ENCODE measurements at regions not wholly inside any gene's neighbourhood (a gene's known extent, or its start where the extent isn't known, plus 50 kb on each side); places are given as distances from the start of the nearest gene placed in this dataset.

DNA sequence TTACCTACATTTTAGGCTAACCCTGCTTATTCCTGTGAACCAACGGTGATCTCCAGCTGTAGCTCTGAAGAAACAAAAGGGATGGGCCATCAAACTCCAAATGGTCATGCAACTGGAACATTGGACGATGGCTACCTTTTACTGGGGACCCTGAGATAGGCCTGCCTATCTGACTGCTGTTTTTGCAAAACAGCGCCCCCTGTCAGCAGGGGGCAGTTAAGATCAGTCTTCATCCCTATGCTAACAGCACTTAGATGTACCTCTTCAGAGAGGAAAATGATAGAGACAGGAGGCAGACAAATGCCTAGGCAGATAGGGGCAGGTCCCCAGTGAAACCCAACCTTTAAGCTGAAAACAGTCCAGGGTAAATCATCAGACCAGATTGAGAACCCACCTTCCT, 1085.4 kb upstream of the SORCS1 start:
- peaks cover 27% of the 10 kb centered on the region for H3K9me3 Mint-ChIP-seq
- no peak overlapping the region for H3K27ac Mint-ChIP-seq
- H3K4me3 Mint-ChIP-seq: no peak overlapping the region
- no peak for DNase-seq
- H3K36me3 Mint-ChIP-seq (ENCODE audit: low read depth): no peaks in the 10 kb centered on the region
- no peaks in the 10 kb centered on the region for H3K4me1 Mint-ChIP-seq (ENCODE audit: low read depth)
- H3K27me3 Mint-ChIP-seq: no peaks in the 10 kb centered on the region

DNA sequence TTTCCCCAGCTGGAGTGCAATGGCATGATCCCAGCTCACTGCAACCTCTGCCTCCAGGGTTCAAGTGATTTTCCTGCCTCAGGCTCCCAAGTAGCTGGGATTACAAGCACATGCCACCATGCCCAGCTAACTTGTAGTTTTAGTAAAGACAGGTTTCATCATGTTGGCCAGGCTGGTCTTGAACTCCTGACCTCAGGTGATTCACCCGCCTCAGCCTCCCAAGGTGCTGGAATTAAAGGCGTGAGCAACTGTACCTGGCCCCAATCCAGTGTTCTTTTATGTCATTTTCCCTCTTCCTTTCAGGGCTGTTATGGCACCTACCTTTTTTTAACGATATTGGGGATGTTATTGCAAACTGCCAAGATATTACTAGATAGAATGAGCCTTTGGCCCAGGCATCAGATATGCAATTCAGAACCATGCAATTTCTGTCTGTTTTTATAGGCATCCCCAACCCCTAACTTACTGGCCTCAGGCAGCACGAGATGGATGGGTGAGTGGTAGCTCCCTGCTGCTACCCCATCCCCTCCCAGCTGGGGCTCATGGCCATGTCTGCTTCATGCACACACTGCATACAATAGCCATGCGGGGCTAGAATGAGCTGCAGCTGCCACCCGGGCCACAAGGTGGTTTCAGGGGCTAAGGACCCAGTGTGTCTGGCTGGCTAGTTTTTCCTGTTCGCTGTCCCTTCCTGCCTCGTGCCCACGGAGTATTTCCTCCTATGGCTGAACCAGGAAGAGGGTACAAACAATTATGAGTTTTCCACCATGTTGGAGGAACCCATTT, 1080.1 kb upstream of the SORCS1 start:
- no peak for DNase-seq
- Mint-ChIP-seq H3K36me3 (ENCODE audit: low read depth) (no peaks in the 10 kb centered on the region), H3K9me3 (peaks cover 33% of the 10 kb centered on the region), H3K27ac (no peak overlapping the region), H3K4me3 (no peak overlapping the region), H3K27me3 (no peaks in the 10 kb centered on the region), H3K4me1 (ENCODE audit: low read depth) (no peaks in the 10 kb centered on the region)

DNA sequence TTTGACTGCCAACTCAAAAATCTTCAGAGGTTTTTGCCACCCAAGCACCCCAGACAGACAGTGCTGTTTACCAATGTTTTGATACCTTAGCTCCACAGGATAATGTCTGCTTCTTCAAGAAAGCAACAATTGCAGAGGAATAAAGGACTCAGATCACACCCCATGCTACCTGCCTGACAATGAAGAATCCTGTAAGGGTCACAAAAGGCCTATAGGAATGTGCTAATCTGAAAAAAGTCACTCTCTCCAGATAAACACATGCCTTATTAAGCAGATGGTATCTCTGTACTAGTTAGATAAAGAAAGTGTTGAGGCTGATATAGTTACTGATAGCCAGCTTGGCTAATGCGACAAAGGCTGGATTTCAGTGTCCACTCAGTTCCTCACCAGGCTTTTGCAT, 1076.7 kb upstream of the SORCS1 start:
- H3K4me1 Mint-ChIP-seq (ENCODE audit: low read depth): no peaks in the 10 kb centered on the region
- H3K4me3 Mint-ChIP-seq: no peak overlapping the region
- no peak overlapping the region for H3K27ac Mint-ChIP-seq
- peaks cover 16% of the 10 kb centered on the region for H3K9me3 Mint-ChIP-seq
- H3K27me3 Mint-ChIP-seq: no peaks in the 10 kb centered on the region
- no peak for DNase-seq
- no peaks in the 10 kb centered on the region for H3K36me3 Mint-ChIP-seq (ENCODE audit: low read depth)

DNA sequence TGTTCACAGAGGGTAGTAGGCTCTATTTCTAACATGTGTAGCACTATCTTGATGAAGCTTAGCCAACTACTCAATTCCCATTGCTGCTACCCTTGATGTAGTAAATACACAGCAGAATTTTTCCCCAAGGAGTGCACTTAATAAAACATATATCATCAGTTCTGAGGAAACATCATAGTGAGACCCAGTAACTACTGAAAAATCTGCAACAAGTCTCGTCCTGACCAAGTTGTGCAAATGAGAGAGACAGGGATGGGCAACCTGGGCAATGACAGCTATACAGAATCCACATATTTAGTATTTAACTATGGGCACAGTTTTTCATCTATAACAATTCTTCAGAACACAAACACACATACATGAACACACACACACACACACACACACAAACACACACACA, 1073.8 kb upstream of the SORCS1 start:
- Mint-ChIP-seq H3K27ac (no peak overlapping the region), H3K4me1 (ENCODE audit: low read depth) (no peaks in the 10 kb centered on the region), H3K36me3 (ENCODE audit: low read depth) (no peaks in the 10 kb centered on the region), H3K4me3 (no peak overlapping the region), H3K27me3 (no peaks in the 10 kb centered on the region), H3K9me3 (peaks cover 7% of the 10 kb centered on the region)
- DNase-seq: no peak

DNA sequence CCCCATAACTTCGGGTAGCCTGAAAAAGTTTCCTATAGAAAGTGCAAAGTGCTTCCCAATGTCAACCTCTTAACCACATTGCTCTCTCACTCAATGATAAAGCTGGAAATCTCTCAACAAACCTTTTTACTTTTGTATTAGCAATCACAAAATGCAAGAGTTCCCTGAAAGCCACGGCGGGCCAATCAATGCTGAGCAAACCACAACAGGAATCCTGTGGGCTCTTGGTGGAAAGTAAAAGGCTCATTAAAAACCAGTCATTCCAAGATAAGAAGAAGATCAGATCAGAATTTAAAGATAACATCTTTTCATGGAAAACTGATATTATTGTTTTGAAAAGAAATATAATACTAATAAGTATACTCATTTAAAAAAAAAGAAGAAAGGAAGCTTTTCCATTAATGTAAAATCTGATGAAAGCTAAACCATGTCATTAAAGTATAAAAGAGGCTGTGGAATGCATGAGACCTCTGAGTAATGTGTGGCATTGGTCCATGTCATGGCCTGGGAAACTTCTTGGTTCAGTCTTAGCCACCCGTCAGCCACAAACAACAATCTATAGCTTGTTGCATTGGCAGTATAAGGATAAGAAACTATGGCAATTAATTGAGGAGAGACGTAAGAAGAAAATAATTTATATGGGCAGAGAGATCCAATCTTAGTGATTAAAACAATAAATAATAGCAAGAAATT, 1066.1 kb upstream of the SORCS1 start:
- no peak overlapping the region for H3K4me3 Mint-ChIP-seq
- DNase-seq: no peak

DNA sequence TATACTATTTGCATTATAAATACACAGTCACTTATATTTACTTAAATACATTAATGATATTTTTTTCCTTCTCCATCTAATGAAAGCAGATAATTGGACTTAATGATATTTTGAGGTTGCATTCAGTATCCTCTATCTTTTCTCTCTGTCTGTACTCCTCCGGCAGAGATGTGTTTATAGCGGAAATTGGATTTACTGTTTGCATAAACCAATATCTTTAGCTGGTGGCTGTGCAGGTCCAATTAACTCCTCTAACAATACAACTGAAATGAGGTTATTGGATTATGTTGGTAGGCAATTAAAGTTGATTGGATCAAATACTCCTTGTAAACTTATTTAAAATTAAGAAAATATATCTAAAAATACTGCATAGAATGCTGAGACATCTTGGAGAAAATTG, 1044.2 kb upstream of the SORCS1 start:
- H3K27ac Mint-ChIP-seq: no peak overlapping the region
- no peak overlapping the region for H3K4me3 Mint-ChIP-seq
- peaks cover 26% of the 10 kb centered on the region for H3K9me3 Mint-ChIP-seq
- H3K36me3 Mint-ChIP-seq (ENCODE audit: low read depth): no peaks in the 10 kb centered on the region
- no peaks in the 10 kb centered on the region for H3K27me3 Mint-ChIP-seq
- no peak for DNase-seq
- no peaks in the 10 kb centered on the region for H3K4me1 Mint-ChIP-seq (ENCODE audit: low read depth)

More for the DNA sequence above, 1066.1 kb upstream of the SORCS1 start:
- Mint-ChIP-seq H3K27ac (no peak overlapping the region), H3K27me3 (no peaks in the 10 kb centered on the region), H3K36me3 (ENCODE audit: low read depth) (no peaks in the 10 kb centered on the region), H3K4me1 (ENCODE audit: low read depth) (no peaks in the 10 kb centered on the region), H3K9me3 (peaks cover 6% of the 10 kb centered on the region)

DNA sequence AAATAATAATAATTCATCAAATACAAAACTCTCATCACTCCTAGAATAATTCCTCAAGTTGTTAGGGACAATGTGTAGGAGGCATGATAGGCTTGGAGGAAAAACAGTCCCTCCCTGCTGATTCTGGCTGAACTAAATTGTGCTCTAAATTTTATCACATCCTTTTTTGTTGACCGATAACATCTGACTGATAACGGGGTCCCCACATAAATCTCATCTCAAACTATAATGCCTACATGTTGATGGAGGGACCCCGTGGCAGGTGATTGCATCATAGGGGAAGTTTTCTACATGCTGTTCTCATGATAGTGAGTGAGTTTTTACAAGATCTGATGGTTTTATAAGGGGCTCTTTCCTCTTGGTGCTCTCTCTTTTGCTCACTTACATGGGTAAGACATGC, 1043.5 kb upstream of the SORCS1 start:
- Mint-ChIP-seq H3K27me3 (no peaks in the 10 kb centered on the region), H3K9me3 (peaks cover 27% of the 10 kb centered on the region), H3K4me3 (no peak overlapping the region), H3K4me1 (ENCODE audit: low read depth) (no peaks in the 10 kb centered on the region), H3K27ac (no peak overlapping the region), H3K36me3 (ENCODE audit: low read depth) (no peaks in the 10 kb centered on the region)
- DNase-seq: no peak

DNA sequence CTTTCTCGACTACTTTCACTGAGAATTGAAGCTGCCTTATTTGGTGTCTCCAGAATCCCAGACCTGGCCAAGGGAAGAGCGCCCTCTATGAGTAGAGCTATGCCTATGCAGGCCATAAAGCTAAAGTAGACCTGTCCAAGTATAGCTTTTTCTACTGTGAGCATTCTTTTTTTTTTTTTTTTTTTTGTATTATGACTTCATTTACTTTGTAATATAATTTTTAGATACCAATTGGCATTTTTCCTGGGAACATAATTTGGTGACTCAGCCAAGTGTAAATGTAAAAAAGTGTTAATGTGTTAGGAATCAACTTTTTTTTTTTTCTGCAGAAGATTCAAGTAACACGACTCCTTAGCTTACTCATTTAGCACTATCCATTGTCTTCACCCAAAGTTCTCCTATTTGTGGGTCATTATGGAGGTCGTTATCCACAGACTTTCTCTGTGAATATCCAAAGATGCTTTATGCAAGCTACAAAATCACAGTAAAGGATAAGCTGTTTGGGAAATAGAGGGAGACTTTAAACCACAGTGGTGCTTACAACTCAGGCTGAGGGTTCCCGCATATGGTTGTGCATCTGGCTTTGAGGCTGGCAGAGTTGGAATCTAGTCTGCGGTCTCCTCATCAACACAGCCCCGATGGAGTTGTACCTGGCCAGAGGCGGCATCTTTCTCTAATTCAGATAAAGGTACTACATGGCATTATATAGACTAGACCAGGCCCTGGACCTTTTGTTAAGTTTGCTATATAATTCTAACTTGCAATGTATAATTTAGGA, 1040.2 kb upstream of the SORCS1 start:
- Mint-ChIP-seq H3K4me3 (no peak overlapping the region), H3K27ac (no peak overlapping the region), H3K36me3 (ENCODE audit: low read depth) (no peaks in the 10 kb centered on the region), H3K4me1 (ENCODE audit: low read depth) (no peaks in the 10 kb centered on the region), H3K27me3 (no peaks in the 10 kb centered on the region), H3K9me3 (peaks cover 22% of the 10 kb centered on the region)
- no peak for DNase-seq

DNA sequence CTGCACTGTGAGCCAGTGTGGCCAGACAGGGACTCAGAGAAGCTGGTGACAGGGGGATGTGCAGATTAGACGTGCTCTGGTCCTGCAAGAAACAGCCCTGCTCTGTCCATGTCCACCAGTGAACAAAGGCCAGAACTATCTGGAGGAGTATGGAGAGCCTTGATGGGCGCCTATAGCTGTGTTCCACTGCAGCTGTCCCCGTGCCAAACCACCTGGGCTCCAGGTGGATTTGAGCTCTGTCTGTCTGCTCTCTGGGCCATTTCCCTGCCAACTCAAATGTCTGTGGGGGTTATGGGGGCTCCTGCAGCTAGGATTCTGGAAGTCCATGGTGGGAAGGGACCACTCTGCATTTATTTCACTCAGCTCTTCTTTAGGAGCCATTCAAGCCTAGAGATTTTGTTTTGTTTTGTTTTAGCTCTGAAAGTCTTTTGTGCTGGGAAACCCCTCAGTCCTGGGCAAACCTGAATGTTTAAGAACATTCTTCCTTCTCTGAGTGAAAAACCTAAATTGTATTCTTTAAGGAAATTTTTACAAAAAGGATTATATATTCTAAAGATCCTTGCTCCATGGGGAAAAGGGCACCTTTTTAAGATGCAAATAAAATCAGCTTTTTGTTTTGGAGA, 1039.5 kb upstream of the SORCS1 start:
- Mint-ChIP-seq H3K4me1 (ENCODE audit: low read depth) (no peaks in the 10 kb centered on the region), H3K4me3 (no peak overlapping the region), H3K27me3 (no peaks in the 10 kb centered on the region), H3K36me3 (ENCODE audit: low read depth) (no peaks in the 10 kb centered on the region), H3K9me3 (peaks cover 23% of the 10 kb centered on the region), H3K27ac (no peak overlapping the region)
- no peak for DNase-seq

DNA sequence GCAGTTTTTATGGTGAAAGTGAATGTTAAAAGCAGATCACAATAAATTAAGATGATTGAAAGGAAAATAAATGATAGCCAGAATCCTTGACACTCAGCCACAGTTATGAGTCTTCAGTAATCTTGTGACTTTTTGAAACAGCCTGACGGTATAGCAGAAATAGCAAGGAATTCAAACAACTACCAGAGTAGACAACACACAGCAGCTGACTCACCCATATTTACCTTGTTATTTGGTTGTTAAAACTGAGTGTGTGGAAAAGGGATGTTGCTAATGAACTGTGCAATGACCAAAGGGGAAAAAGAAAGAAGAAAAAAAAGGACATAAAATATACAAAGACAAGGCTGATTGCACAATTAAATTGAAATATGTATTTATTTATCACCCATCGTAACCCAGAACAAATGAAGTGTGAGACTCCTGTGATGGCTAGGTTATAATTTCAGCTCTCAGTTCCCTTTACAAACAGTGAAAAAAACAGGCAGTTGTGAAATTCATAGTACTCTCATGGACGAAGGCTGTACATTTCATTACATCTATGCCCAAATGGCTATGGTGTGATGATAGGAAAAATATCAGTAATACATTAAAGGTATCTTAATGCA, 1023.0 kb upstream of the SORCS1 start:
- H3K9me3 Mint-ChIP-seq: peaks cover 29% of the 10 kb centered on the region
- no peak overlapping the region for H3K4me3 Mint-ChIP-seq
- H3K27me3 Mint-ChIP-seq: no peaks in the 10 kb centered on the region
- no peak for DNase-seq
- H3K27ac Mint-ChIP-seq: no peak overlapping the region
- no peaks in the 10 kb centered on the region for H3K36me3 Mint-ChIP-seq (ENCODE audit: low read depth)
- no peaks in the 10 kb centered on the region for H3K4me1 Mint-ChIP-seq (ENCODE audit: low read depth)

DNA sequence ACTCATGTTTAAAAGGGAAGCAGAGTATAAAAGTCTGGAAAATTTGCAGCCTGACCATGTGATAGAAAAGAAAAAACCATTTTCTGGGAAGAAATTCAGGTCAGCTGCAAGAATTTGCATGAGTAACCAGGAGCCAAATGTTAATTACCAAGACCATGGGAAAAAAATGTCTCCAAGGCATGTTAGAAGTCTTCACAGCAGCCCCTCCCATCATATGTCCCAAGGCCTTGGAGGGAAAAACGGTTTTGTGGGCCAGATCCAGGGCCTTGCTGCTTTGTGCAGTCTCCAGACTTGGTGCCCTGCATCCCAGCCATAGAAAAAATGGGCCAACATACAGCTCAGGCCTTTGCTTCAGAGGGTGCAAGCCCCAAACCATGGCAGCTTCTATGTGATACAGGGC, 1019.6 kb upstream of the SORCS1 start:
- peaks cover 29% of the 10 kb centered on the region for H3K9me3 Mint-ChIP-seq
- DNase-seq: no peak
- H3K4me1 Mint-ChIP-seq (ENCODE audit: low read depth): no peaks in the 10 kb centered on the region
- H3K36me3 Mint-ChIP-seq (ENCODE audit: low read depth): no peaks in the 10 kb centered on the region
- no peak overlapping the region for H3K27ac Mint-ChIP-seq
- no peak overlapping the region for H3K4me3 Mint-ChIP-seq
- H3K27me3 Mint-ChIP-seq: no peaks in the 10 kb centered on the region

DNA sequence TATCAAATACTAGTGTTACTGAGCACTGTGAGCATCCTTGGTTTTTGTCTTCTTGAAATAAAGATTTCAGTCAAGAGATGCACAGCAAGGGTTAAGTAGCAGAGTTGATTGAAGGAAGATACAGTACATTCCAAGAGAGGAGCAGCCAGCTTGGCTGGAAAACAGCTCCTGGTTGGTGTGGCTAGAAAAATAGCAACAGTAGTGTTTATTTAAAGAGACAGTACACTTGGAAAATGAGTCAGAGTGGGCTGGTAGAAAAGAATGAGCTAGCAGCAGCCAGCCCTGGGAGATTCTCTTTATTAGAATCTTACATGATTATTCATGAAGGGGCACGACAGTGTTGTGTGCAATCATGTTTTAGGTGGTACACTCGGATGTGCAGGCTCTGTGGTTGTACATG, 1016.4 kb upstream of the SORCS1 start:
- Mint-ChIP-seq H3K27me3 (no peaks in the 10 kb centered on the region), H3K36me3 (ENCODE audit: low read depth) (no peaks in the 10 kb centered on the region), H3K4me1 (ENCODE audit: low read depth) (no peaks in the 10 kb centered on the region), H3K9me3 (peaks cover 18% of the 10 kb centered on the region), H3K4me3 (no peak overlapping the region), H3K27ac (no peak overlapping the region)
- no peak for DNase-seq

DNA sequence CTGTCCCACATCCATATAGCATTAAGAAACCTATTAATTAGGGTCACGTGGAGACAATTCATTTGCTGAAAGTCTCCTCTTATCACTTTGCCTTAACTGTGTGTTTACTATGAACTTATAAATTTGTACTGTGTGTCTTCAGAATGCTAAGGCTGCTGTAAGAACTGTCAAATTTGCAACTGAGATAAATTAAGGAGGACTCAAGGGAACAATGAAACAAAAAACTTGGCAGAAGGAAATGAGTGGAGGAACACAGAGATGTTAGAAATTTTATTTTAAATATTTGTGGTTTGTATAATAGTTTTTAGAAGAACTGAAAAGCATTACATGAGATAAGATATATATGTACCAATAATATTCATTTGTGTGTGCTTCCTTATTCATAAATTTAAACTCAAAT, 1005.3 kb upstream of the SORCS1 start:
- H3K9me3 Mint-ChIP-seq: peaks cover 15% of the 10 kb centered on the region
- no peak for DNase-seq
- H3K27me3 Mint-ChIP-seq: no peaks in the 10 kb centered on the region
- no peak overlapping the region for H3K4me3 Mint-ChIP-seq
- no peaks in the 10 kb centered on the region for H3K4me1 Mint-ChIP-seq (ENCODE audit: low read depth)
- no peaks in the 10 kb centered on the region for H3K36me3 Mint-ChIP-seq (ENCODE audit: low read depth)
- no peak overlapping the region for H3K27ac Mint-ChIP-seq

DNA sequence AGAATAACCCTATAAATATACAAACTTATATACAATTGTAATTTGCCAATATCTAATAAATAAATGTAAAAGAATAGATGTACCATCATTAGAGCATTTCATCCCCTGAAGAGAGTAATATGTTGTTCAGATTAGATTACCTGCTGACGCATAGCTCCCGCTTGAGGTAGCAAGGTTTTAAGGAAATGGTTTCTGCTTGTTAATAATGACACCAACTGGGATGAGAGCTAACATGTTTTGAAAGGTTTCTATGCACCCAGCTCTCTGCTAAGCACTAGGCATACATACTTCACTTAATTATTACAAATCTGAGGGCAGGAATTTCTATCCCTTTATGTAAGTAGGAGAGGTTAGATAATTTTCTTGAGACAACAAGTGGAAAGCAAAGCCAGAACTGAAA, 1003.3 kb upstream of the SORCS1 start:
- no peaks in the 10 kb centered on the region for H3K27me3 Mint-ChIP-seq
- H3K36me3 Mint-ChIP-seq (ENCODE audit: low read depth): no peaks in the 10 kb centered on the region
- no peaks in the 10 kb centered on the region for H3K4me1 Mint-ChIP-seq (ENCODE audit: low read depth)
- no peak for DNase-seq
- H3K27ac Mint-ChIP-seq: no peak overlapping the region
- peaks cover 19% of the 10 kb centered on the region for H3K9me3 Mint-ChIP-seq
- H3K4me3 Mint-ChIP-seq: no peak overlapping the region
